Stimulated activated CD8-positive, alpha-beta memory T cell treated with anti-CD3 and anti-CD28 coated beads, Interleukin-15, amount 100 ng/mL, for 24 hours (primary cell): ENCODE measurements at regions not wholly inside any gene's neighbourhood (a gene's known extent, or its start where the extent isn't known, plus 50 kb on each side); places are given as distances from the start of the nearest gene placed in this dataset.

Experiments used
- DNase-seq: peaks from one replicate; pipeline ENCODE4 v3.0.0-alpha.2; 2020; ENCODE audit warnings: low read depth

GRCh38 chr14:38116895-38117294 lies 90.8 kb upstream of the SSTR1 start:
- DNase-seq, result no peak

DNA sequence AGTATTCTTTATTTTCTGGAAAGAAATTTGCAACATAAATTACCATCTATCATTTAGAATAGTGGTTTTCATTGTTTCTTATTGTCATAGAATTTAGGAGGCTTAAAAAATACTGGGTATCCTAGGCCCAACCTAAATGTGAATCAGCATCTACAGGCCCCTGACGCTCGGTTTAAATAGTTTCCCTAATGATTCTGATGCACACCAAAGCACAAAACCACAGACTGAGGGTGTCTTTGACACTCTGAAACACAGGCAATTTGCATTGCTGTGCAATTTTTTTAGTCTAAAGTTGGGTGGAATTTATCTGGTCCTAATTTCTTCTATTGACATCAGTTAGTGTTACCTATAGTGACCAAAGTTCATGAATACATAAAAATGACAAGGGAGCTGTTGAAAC lies 87.6 kb upstream of the SSTR1 start:
- no peak for DNase-seq

DNA sequence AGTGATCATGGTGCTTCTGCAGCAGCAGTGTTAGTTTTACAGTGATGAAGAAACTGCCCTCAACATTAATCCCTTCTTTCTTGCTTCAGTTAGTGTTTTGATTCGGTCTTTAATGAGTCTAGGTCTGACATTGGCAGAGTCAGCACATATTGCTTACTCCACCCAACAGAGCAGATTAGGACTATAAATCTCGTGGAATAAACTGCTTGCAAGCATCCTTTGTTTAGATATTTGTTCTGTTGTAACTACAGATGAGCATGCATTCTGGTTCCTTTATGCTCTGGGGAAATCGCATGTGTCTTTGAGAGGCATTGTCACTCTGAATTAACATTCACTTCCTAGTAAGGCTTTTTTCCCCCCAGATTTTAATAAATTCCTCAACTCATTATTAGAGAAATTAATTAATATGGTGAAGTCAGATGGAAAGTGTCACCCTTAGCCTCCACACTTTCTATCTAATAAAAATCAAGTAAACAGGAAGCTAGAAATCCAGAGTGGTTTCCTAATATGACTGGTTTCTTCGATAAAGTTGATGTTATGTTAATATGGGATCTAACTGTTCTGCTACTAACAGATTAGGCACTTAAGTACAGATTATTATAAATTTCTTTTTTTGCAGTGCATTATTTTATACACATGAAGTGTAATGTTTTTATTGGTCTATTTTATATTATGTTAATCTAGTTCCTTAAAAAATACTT lies 86.2 kb upstream of the SSTR1 start:
- DNase-seq, result no peak

GRCh38 chr14:38122241-38122640 lies 85.5 kb upstream of the SSTR1 start:
- no peak for DNase-seq

DNA sequence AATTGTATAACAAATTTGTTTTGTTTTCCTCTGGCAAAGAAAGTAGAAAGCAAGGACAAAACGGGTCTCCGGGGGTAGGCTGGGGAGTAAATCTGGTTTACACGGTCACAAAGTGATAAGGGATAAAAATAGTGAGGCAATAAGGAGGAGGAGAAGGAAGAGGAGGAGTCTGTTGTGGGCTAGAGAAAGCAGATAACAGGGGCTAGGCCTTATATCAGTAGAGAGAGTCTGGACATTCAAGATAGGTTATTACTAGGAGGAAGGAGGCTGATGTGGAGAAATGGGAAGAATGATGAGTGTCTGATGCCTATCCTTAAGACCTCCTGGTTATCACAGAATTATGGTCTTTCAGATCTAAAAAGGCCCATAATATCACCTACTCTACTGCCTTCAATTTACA lies 83.2 kb upstream of the SSTR1 start:
- DNase-seq, result no peak

GRCh38 chr14:38125481-38126037 lies 82.1 kb upstream of the SSTR1 start:
- no peak for DNase-seq

GRCh38 chr14:38127356-38127755 lies 80.3 kb upstream of the SSTR1 start:
- no peak for DNase-seq

- no peak for DNase-seq
These were observed 79.9 kb upstream of the SSTR1 start for GRCh38 chr14:38127784-38128183.

DNA sequence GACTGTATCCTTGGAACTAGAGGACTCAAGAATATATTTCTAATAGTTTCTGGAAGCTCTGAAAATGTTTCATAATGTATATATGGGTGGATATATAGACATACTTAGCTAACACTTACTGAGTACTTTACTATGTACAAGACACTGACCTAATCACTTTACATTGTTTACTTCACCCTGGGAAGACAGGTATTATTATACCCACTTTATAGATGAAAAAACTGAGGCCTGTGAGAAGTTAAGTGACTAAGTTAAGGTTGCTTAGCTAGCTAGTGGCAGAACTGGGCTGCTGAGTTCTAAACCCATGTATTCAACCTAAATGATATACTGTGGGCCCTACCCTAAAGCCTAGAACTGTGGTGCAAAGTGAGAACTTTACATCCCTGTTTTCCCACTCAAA lies 79.1 kb upstream of the SSTR1 start:
- DNase-seq, result no peak

GRCh38 chr14:38129192-38129591 lies 78.5 kb upstream of the SSTR1 start:
- no peak for DNase-seq

DNA sequence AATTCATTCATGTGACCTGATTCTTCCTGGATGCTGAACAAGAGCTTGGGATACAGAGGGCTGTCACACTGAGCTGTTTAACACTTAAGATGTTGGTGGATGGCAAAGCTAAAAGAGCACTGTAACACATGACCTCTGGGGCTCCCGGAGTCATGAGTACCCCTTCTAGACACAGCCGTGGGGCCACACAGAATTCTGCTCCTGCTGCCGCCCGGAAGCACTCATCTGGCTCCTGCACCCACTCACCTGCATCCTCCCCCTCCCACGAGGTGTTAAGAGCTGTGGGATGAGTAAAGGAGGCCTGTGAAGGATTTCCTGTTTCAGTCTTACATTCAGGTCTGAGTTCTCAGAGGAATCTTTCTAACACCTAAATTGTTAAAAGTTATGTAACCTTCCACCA lies 78.0 kb upstream of the SSTR1 start:
- DNase-seq, result no peak

DNA sequence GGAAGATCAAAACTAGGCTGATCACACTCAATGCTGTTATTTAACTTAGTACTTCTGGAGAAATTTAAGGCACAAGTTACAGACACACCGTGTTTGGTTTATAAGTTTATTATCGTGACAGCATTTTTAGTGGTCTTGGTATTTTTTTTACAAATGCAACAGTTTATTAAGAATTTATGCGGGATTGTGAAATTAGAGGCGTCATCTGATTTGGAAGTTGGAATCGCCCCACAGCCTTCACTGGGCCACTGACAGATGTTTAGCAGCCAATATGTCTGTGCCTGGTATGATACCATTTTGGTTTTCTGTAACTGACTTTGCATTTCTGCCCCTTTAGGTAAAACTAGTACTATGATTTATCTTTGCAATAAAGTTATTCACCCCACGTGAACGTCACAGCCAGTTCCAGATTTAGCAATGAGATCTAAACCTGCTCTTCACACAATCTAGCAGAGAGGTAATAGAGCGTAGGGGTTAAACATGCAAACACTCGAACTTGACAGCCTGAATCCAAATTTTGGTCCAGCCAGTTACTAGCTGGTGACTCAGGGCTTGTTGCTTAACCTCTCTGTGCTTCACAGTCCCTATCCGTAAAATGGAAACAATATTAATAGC lies 73.2 kb upstream of the SSTR1 start:
- no peak for DNase-seq

GRCh38 chr14:38135106-38135867 lies 72.4 kb upstream of the SSTR1 start:
- DNase-seq, result no peak

- no peak for DNase-seq
These were observed 70.7 kb upstream of the SSTR1 start for GRCh38 chr14:38137005-38137404.

GRCh38 chr14:38138473-38139138 lies 69.1 kb upstream of the SSTR1 start:
- DNase-seq, result no peak

GRCh38 chr14:38139926-38140325 lies 67.8 kb upstream of the SSTR1 start:
- DNase-seq, result no peak

- no peak for DNase-seq
These were observed 64.5 kb upstream of the SSTR1 start for GRCh38 chr14:38143170-38143569.

DNA sequence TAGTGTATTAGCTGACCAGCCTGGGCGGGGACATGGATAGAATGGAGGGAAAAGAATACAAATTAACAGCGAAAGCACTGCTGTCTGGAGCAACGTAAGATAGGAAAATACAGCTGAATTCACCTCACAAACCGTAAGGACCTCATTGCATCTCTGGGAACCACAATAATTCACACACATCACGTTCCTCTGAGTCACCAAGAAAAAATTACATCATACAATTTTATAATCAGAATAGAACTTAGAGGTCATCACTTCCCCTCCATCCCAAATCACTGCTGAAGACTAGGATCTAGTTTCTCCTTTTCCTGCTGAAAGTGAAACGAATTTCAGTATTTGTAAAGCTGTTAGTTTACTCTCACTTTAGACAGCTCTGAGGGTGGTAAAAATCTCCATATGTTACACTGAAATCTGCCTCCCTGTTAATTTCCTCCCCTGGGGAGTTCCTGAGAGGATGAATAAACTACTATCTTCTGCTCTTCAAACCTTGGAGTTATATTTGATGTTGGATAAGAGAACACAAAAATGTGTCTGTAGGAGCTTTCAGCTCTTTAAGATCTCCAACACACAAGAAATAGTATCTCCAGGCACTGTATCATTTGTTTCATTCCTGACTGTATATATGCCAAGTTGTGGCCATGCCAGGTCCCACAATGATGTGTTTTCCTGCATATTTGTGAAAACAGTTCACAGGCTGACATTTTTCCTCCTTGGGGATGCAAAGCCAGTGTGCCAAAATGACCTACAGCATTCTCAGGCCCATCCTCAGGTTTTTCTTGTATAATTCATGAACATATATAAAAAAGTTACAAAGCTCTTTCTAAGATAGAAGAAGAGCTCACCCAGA lies 63.8 kb upstream of the SSTR1 start:
- DNase-seq, result no peak

DNA sequence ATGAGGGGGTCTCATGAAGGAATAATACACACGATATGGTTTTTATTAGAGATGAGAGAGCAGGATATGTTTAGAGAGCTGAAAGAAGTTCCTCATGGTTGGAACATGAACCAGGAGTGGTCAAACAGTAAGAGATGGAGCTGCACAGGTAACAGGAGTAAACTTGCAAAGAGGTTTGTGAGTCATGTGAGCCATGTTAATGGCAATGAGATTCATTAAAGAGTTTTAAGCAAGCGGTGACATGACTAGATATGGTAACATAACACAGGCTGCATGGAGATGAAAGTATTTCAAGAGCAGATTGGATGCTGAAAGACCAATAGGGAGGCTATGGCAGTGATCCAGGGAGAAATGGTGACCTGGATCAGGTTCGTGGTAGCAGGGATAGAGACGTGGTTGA lies 62.6 kb upstream of the SSTR1 start:
- no peak for DNase-seq

DNA sequence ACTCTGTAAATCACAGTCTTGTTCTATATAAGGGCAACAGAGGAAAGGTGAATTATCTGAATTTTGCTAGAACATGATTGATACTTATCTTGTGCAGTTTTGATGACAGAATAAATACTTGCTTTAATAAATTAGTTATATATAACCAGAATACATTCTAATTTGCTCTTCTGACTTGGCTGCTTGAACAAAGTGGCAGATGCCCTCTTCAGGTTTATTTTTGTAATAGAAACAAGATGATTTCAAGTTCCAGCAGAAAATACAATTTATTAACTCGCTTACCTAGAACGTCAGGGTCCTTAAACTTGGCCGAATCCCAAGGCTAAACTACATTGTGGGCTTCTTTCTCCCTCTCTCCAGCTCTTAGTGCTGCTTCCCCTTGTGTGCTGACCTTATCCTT lies 57.6 kb upstream of the SSTR1 start:
- DNase-seq, result no peak
